Ovary (tissue), 7 donors: ENCODE measurements at regions not wholly inside any gene's neighbourhood (a gene's known extent, or its start where the extent isn't known, plus 50 kb on each side); places are given as distances from the start of the nearest gene placed in this dataset.

Experiments used
- DNase-seq, 5 donors: peaks; one replicate each; pipeline ENCODE4 v3.0.0-alpha.2; 2019 to 2020
- H3K27ac ChIP-seq, 2 donors: fragments of 200-600 bp; one replicate each; pipeline versions ENCODE4 v1.5.1 to v1.8.0; 2019 to 2022
- H3K27me3 ChIP-seq: fragments of 200-600 bp; one replicate; pipeline ENCODE4 v1.8.0; 2022
- H3K36me3 ChIP-seq: fragments of 200-600 bp; sonication (generic); one replicate; pipeline ENCODE4 v1.5.1; 2019
- H3K4me1 ChIP-seq: one replicate; pipeline ENCODE4 v1.8.1; 2013; ENCODE audit warnings: mild to moderate bottlenecking, moderate library complexity; ENCODE audit not compliant: insufficient read depth
- H3K4me3 ChIP-seq: fragments of 200-600 bp; sonication (generic); one replicate; pipeline ENCODE4 v1.5.1; 2017
- H3K9me3 ChIP-seq, 2 donors: fragments of 200-600 bp in 1 of 2; sonication (generic) in 1 of 2; one replicate each; pipeline versions ENCODE4 v1.5.1 to v1.8.1; 2013 to 2019; ENCODE audit warnings: mild to moderate bottlenecking in 1 of 2, moderate library complexity in 1 of 2
- CTCF ChIP-seq, 3 donors: fragments of 450-650 bp in 2 of 3; fragments of 200-600 bp in 1 of 3; IDR thresholded peaks; one replicate each; pipeline versions ENCODE4 v1.5.1 to v1.8.0; 2016 to 2022; ENCODE audit warnings: antibody characterized with exemption in 3 of 3, mild to moderate bottlenecking in 1 of 3
- EP300 ChIP-seq: sonication (generic); formaldehyde crosslinking; IDR thresholded peaks from one replicate; pipeline ENCODE4 v1.6.1; 2017; ENCODE audit warnings: antibody characterized with exemption
- POLR2A ChIP-seq: fragments of 450-650 bp; IDR thresholded peaks from one replicate; pipeline ENCODE4 v1.6.1; 2017; ENCODE audit warnings: antibody characterized with exemption, mild to moderate bottlenecking, moderate library complexity
- WGBS, 3 donors: extraction: QIAGEN DNeasy Blood & Tissue Kit in 1 of 3; methylation state at CpG; one replicate each; pipeline versions ENCODE4 v1.1.5 to v1.1.7; 2013 to 2017; 5-methylcytosine and 5-hydroxymethylcytosine counted together
- intact Hi-C, 4 donors: fragments of 100-400 bp; cut with DNase I; formaldehyde crosslinking; loops; one replicate each; pipeline versions ENCODE4 v1.11.0 to v1.15.1; 2022 to 2023
- donor health status: DM: no; HTN: no; CAD: no; lungs with moderate emphysema.
- donor health status: DM: no; HTN: no; CAD: no.
- donor health status: Bipolar disorder and iron deficiency.
- donor health status: DM: no; HTN: no; CAD: no.
- donor health status: DM: yes; HTN: yes; CAD: no.

GRCh38 chr16:48041981-48042421 lies 113.8 kb downstream of the ABCC12 start:
- intact Hi-C loops = no loop called here
- DNase-seq = no peak
- no peaks in the 10 kb centered on the region for H3K9me3 ChIP-seq
- H3K4me1 ChIP-seq = no peaks in the 10 kb centered on the region
- no peaks in the 10 kb centered on the region for H3K36me3 ChIP-seq
- H3K27me3 ChIP-seq = no peaks in the 10 kb centered on the region
- WGBS, 3 donors = 52 to 57% (median 53%) methylated on average over 10 of the region's 10 CpGs
- no peak overlapping the region for H3K4me3 ChIP-seq
- TF ChIP-seq CTCF (IDR thresholded peaks at IDR 0.05) (no peak), EP300 (no peak), POLR2A (no peak)
- no peak overlapping the region for H3K27ac ChIP-seq

- no peak overlapping the region for H3K4me3 ChIP-seq
- H3K4me1 ChIP-seq = no peaks in the 10 kb centered on the region
- H3K9me3 ChIP-seq = no peaks in the 10 kb centered on the region
- DNase-seq = no peak
- intact Hi-C loops = no loop called here
- no peak overlapping the region for H3K27ac ChIP-seq
- 66 to 80% (median 71%) methylated on average over 4 of the region's 4 CpGs for WGBS, 3 donors
- no peaks in the 10 kb centered on the region for H3K27me3 ChIP-seq
- no peaks in the 10 kb centered on the region for H3K36me3 ChIP-seq
- TF ChIP-seq POLR2A = no peak
Observed at GRCh38 chr16:48035142-48035541, 120.7 kb downstream of the ABCC12 start.

GRCh38 chr16:48030926-48031325 lies 124.9 kb downstream of the ABCC12 start:
- no peak for TF ChIP-seq EP300
- no peak for TF ChIP-seq POLR2A
- TF ChIP-seq CTCF (IDR thresholded peaks at IDR 0.05) = no peak
- Histone ChIP-seq H3K4me1 (no peaks in the 10 kb centered on the region), H3K27me3 (no peaks in the 10 kb centered on the region), H3K36me3 (no peaks in the 10 kb centered on the region), H3K27ac (no peak overlapping the region), H3K9me3 (no peaks in the 10 kb centered on the region), H3K4me3 (no peak overlapping the region)
- 86 to 88% (median 88%) methylated on average over 6 of the region's 6 CpGs for WGBS, 3 donors
- DNase-seq = no peak
- intact Hi-C loops = no loop called here

- H3K27ac ChIP-seq = no peak overlapping the region
- no peaks in the 10 kb centered on the region for H3K36me3 ChIP-seq
- no peak for TF ChIP-seq EP300
- TF ChIP-seq CTCF (IDR thresholded peaks at IDR 0.05) = no peak
- TF ChIP-seq POLR2A = no peak
- H3K4me3 ChIP-seq = no peak overlapping the region
- DNase-seq = no peak
- intact Hi-C loops = no loop called here
- H3K4me1 ChIP-seq = no peaks in the 10 kb centered on the region
- 78 to 88% (median 87%) methylated on average over 5 of the region's 5 CpGs for WGBS, 3 donors
- no peaks in the 10 kb centered on the region for H3K9me3 ChIP-seq
- H3K27me3 ChIP-seq = no peaks in the 10 kb centered on the region
Observed at GRCh38 chr16:48029768-48030167, 126.0 kb downstream of the ABCC12 start.

GRCh38 chr16:48025359-48025758 lies 130.4 kb downstream of the ABCC12 start:
- Histone ChIP-seq H3K27ac (no peak overlapping the region), H3K9me3 (no peaks in the 10 kb centered on the region), H3K36me3 (no peaks in the 10 kb centered on the region), H3K4me3 (no peak overlapping the region), H3K4me1 (no peaks in the 10 kb centered on the region), H3K27me3 (no peaks in the 10 kb centered on the region)
- 81 to 89% (median 88%) methylated on average over 5 of the region's 5 CpGs for WGBS, 3 donors
- TF ChIP-seq EP300 (no peak), CTCF (IDR thresholded peaks at IDR 0.05) (no peak), POLR2A (no peak)
- intact Hi-C loops = no loop called here
- DNase-seq = no peak
